ENCODE measurements at regions not wholly inside any gene's neighbourhood (a gene's known extent, or its start where the extent isn't known, plus 50 kb on each side); places are given as distances from the start of the nearest gene placed in this dataset.

DNA sequence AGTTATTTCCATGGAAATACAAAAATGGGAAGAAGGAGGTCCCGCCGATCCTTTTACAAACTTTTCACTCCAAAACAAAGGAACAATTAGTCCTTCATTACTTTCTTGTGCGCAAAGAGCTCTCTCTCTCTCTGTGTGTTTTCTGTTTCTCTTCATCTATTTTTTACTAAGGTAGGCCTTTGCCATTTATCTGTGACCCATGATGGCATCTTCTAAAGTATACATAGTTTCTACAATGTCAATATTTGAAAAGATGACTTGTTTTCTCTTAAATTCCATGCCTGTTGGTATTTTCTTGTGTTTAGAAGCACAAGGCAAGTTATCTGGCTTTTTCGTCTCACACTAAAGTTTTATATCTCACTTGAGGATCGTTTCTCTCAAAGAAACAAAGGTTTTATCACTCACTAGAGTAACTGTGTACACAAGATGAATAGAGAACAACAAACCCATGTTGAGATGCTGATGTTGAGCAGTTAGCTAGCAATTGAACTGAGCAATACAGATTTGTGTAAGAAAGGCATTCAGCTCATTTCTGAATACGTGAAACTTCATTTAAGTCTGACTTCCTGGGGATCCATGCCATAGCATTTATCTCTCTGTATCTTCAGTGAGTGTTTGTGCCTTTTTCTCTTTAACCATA is 250.3 kb downstream of the GBA3 start:
- no peak overlapping the region for H3K27ac Mint-ChIP-seq
- no peak overlapping the region for H3K4me3 Mint-ChIP-seq
- ATAC-seq (ENCODE audit: low read depth) = no peak
- Histone ChIP-seq H3K4me1 (ENCODE audit: control insufficient read depth in 2 of 2, insufficient read depth in 2 of 2, low read length in 2 of 2) (no peaks in the 10 kb centered on the region), H3K27ac (ENCODE audit: low read length in 2 of 2) (no peak overlapping the region), H4K20me1 (ENCODE audit: control insufficient read depth, insufficient read depth, low read length, poor library complexity, severe bottlenecking) (no peaks in the 10 kb centered on the region), H3K36me3 (replicated peaks in 1 of 2; ENCODE audit: control extremely low read depth in 1 of 2, control insufficient read depth in 1 of 2, extremely low read depth in 1 of 2, insufficient read depth in 2 of 2, low read length in 1 of 2) (no peaks in the 10 kb centered on the region), H3K9me3 (ENCODE audit: control extremely low read depth in 1 of 3, control insufficient read depth in 2 of 3, insufficient read depth in 1 of 3, low read length in 2 of 3) (no peaks in the 10 kb centered on the region), H3K4me2 (replicated peaks; ENCODE audit: low read depth, low read length, poor library complexity, severe bottlenecking) (no peak overlapping the region), H3K9ac (ENCODE audit: low read length) (no peak overlapping the region), H3K4me3 (ENCODE audit: control extremely low read depth in 1 of 5, extremely low read depth in 1 of 5, insufficient read depth in 1 of 5, low read depth in 2 of 5, low read length in 4 of 5) (no peak overlapping the region), H2AFZ (ENCODE audit: insufficient read depth, low read depth, low read length, poor library complexity, severe bottlenecking) (no peak overlapping the region), H3K27me3 (replicated peaks in 1 of 4; ENCODE audit: control extremely low read depth in 1 of 4, control insufficient read depth in 3 of 4, insufficient read depth in 4 of 4, low read length in 3 of 4) (no peaks in the 10 kb centered on the region), H3K79me2 (ENCODE audit: control insufficient read depth, insufficient read depth, low read length) (no peaks in the 10 kb centered on the region)
- intact Hi-C loops (cut with micrococcal nuclease) = no loop called here
- no peaks in the 10 kb centered on the region for H3K4me1 Mint-ChIP-seq
- ChIA-PET CTCF (no interaction called here), POLR2A (no interaction called here)
- TF ChIP-seq EZH2 (IDR thresholded peaks at IDR 0.05; ENCODE audit: borderline replicate concordance, insufficient read depth, low read depth, low read length, poor library complexity, severe bottlenecking) = no peak
- TF ChIP-seq, protein P1, sequence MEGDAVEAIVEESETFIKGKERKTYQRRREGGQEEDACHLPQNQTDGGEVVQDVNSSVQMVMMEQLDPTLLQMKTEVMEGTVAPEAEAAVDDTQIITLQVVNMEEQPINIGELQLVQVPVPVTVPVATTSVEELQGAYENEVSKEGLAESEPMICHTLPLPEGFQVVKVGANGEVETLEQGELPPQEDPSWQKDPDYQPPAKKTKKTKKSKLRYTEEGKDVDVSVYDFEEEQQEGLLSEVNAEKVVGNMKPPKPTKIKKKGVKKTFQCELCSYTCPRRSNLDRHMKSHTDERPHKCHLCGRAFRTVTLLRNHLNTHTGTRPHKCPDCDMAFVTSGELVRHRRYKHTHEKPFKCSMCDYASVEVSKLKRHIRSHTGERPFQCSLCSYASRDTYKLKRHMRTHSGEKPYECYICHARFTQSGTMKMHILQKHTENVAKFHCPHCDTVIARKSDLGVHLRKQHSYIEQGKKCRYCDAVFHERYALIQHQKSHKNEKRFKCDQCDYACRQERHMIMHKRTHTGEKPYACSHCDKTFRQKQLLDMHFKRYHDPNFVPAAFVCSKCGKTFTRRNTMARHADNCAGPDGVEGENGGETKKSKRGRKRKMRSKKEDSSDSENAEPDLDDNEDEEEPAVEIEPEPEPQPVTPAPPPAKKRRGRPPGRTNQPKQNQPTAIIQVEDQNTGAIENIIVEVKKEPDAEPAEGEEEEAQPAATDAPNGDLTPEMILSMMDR (IDR thresholded peaks at IDR 0.05) = no peak
- H3K9me3 Mint-ChIP-seq (ENCODE audit: insufficient read depth) = no peaks in the 10 kb centered on the region
- no CpG with 5 or more reads among the region's 6 CpGs for WGBS (ENCODE audit: insufficient coverage)
- no peaks in the 10 kb centered on the region for H3K27me3 Mint-ChIP-seq
- no peak for DNase-seq

DNA sequence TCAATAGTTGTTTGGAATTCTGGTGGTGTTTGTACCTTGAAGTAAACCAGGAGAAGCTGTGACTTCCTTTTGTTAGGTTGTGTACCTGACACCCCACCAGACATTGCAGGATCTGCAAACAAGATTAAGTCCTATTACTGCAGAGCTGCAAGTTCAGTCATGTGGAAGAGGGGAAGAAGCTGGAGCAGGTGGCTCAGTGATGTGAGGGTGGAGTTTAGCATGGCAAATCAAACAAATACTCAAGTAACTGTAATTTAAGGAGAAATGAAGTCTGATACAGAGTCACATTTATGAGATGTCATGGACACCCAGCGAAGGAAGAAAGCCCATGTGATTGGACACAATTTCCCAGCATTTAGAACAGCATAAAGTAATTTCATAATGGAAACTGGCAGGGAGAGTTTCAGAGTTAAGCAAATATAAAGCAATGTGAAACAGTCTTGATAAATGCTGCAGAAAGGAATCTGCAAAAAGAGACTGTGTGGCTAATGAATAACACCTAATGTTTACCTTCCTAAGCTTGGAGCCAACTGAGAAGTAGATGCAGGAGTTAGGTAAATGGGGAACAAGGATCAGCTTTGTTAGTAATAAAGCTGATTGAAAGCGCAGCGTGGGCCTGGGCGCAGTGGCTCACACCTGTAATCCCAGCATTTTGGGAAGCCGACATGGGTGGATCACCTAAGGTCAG is 249.1 kb downstream of the GBA3 start:
- no peak overlapping the region for H3K9ac ChIP-seq (ENCODE audit: low read length)
- H3K4me2 ChIP-seq (replicated peaks; ENCODE audit: low read depth, low read length, poor library complexity, severe bottlenecking) = no peak overlapping the region
- intact Hi-C loops (cut with micrococcal nuclease) = no loop called here
- no peaks in the 10 kb centered on the region for H3K79me2 ChIP-seq (ENCODE audit: control insufficient read depth, insufficient read depth, low read length)
- WGBS (ENCODE audit: insufficient coverage) = 95% methylated on average over 4 of the region's 5 CpGs
- no peaks in the 10 kb centered on the region for H3K27me3 Mint-ChIP-seq
- H3K27ac Mint-ChIP-seq = no peak overlapping the region
- no peaks in the 10 kb centered on the region for H3K4me1 ChIP-seq (ENCODE audit: control insufficient read depth in 2 of 2, insufficient read depth in 2 of 2, low read length in 2 of 2)
- H3K27me3 ChIP-seq (replicated peaks in 1 of 4; ENCODE audit: control extremely low read depth in 1 of 4, control insufficient read depth in 3 of 4, insufficient read depth in 4 of 4, low read length in 3 of 4) = no peaks in the 10 kb centered on the region
- H3K4me1 Mint-ChIP-seq = no peaks in the 10 kb centered on the region
- H3K27ac ChIP-seq (ENCODE audit: low read length in 2 of 2) = no peak overlapping the region
- CTCF ChIA-PET = no interaction called here
- POLR2A ChIA-PET = no interaction called here
- no peaks in the 10 kb centered on the region for H3K36me3 ChIP-seq (replicated peaks in 1 of 2; ENCODE audit: control extremely low read depth in 1 of 2, control insufficient read depth in 1 of 2, extremely low read depth in 1 of 2, insufficient read depth in 2 of 2, low read length in 1 of 2)
- no peaks in the 10 kb centered on the region for H4K20me1 ChIP-seq (ENCODE audit: control insufficient read depth, insufficient read depth, low read length, poor library complexity, severe bottlenecking)
- no peak for ATAC-seq (ENCODE audit: low read depth)
- no peaks in the 10 kb centered on the region for H3K9me3 ChIP-seq (ENCODE audit: control extremely low read depth in 1 of 3, control insufficient read depth in 2 of 3, insufficient read depth in 1 of 3, low read length in 2 of 3)
- no peak overlapping the region for H3K4me3 ChIP-seq (ENCODE audit: control extremely low read depth in 1 of 5, extremely low read depth in 1 of 5, insufficient read depth in 1 of 5, low read depth in 2 of 5, low read length in 4 of 5)
- H3K4me3 Mint-ChIP-seq = no peak overlapping the region
- no peak overlapping the region for H2AFZ ChIP-seq (ENCODE audit: insufficient read depth, low read depth, low read length, poor library complexity, severe bottlenecking)
- H3K9me3 Mint-ChIP-seq (ENCODE audit: insufficient read depth) = no peaks in the 10 kb centered on the region
- no peak for DNase-seq
- TF ChIP-seq EZH2 (IDR thresholded peaks at IDR 0.05; ENCODE audit: borderline replicate concordance, insufficient read depth, low read depth, low read length, poor library complexity, severe bottlenecking) = no peak
- TF ChIP-seq, protein P1 (IDR thresholded peaks at IDR 0.05) = no peak
